Inferior parietal cortex (tissue), 1 donor: ENCODE measurements at regions not wholly inside any gene's neighbourhood (a gene's known extent, or its start where the extent isn't known, plus 50 kb on each side); places are given as distances from the start of the nearest gene placed in this dataset.
A peak's percentile ranks its signal among the peaks of the same experiment; 100 is the strongest.
"Not testable (repeated sequence)": the region's sequence is repeated elsewhere in the genome, so short reads cannot be mapped to it uniquely, and the experiment has no call there.

ENCODE experiments used
- DNase-seq: peaks from one replicate; pipeline ENCODE4 v3.0.0-alpha.2; 2016; ENCODE audit errors: extremely low spot score

DNA sequence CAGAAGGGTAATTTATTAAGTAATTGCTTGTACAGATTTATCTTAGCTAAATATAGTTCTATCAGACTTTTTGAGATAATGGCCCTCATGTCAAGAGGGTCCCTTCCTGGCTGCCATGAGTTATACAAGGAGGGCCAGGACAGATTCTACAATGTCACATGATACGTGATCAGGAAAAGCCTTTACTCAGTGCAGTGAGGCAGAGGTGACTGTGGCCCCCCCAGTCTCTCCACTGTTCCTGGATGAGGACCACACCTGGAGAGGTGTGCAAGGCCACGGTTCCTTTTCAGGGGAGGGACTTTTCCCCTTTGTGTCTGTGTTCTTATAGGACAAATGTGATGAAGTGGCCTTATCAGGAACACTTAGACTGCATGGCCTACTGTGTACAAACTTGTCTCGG, 54.3 kb upstream of the LRCH1 start:
- DNase-seq = no peak

DNA sequence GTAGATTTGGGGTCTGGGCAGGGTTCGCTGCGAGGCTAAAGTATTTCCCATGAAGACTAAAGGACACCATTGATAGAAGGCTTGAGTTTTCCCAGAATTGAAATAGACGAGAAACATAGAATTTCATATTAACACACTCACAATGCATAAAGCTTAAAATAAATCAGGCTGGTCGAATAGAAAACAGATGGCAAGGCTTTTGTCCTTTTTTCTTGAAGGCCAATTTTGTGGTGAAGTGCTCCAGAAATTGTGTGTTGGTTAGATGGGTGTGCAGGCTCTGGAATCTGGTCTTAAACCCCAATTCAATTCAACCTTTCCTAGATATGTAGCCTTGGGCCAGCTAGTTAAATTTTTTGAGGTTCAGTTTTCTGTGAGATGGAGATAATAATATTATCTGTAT, 56.9 kb upstream of the LRCH1 start:
- no peak for DNase-seq

DNA sequence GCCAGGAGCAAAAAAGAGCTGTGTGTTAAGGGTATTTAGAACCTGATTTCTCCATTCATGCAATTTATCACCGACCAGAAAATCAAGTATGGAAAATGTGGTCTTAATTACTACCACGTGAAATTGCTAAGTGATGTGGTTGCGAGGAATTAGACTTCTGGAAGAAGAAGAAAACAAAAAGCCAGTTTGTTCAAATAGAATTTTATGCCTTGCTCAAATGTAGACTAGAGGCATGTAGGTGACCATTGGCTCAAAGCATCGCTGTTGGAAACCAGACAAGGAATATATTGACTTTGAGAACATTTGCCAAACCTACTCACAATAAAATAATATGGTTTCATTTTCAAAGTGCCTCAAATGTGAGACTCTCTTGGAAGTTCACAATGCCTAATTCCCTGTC, 57.3 kb upstream of the LRCH1 start:
- no peak for DNase-seq

DNA sequence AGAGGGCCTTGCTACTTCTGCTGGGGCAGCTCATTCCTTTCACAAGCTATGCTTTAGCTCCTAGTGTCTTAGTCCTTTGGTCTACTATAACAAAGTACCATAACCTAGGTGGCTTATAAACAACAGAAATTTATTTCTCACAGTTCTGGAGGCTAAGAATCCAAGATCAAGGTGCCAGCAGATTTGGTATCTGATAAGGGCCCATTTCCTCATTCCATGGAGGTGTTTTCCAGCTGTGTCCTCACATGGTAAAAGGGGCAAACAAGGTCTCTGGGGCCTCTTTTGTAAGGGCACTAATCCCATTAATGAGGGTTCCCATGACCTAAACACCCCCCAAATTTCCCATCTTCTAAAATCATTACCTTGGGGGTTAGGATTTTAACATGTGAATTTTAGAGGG, 57.9 kb upstream of the LRCH1 start:
- DNase-seq = no peak

DNA sequence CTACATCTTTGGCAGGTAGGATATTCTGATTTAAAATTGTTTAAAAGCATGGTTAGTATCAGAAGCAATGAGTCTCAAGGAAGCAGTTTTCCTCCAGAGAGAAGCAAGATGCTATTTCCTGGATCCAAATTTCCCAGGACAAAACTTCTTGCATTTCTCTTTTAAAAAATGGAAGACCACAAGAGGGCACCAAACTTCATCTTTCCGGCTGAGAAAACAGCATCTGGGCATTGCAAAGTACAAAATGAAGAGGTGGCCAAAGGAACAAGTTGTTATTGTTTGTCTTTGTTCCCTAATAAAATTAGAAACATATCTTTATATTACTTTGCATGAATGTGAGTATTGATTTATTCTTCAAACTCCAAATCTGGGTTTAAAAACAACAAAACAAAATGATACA, 60.0 kb upstream of the LRCH1 start:
- DNase-seq = peak; percentile 80

DNA sequence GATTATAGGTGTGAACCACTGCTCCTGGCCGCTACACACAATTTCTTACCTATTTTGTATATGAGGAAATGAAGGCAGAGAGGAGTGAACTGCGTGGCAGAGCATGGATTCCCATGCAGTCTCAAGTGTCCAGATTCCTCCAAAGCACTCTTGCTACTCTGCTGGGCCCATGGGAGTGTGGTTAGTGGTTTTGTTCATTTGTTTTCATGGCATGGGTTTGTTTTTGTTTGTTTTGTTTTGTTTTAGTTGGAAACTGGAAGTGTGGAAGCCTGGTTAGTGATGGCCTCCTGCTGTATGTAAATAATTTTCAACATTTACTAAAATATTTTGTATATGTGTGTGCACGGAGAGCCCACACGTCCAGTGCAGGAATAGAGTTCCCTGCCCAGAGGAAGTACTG, 61.3 kb upstream of the LRCH1 start:
- no peak for DNase-seq

DNA sequence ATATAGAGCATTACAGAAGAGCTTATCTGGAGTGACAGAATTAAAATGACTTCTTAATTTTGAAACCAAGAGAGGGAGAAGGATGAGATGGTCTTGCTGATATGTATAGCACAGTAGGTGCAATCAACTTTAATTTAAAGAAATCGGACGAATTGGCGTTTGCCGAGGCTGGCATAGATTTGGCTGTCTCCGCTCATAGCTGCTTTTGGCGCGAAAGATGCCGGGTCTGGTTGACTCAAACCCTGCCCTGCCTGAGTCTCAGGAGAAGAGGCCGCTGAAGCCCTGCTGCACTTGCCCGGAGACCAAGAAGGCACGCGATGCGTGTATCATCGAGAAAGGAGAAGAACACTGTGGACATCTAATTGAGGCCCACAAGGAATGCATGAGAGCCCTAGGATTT, 62.3 kb upstream of the LRCH1 start:
- not testable (repeated sequence) for DNase-seq

DNA sequence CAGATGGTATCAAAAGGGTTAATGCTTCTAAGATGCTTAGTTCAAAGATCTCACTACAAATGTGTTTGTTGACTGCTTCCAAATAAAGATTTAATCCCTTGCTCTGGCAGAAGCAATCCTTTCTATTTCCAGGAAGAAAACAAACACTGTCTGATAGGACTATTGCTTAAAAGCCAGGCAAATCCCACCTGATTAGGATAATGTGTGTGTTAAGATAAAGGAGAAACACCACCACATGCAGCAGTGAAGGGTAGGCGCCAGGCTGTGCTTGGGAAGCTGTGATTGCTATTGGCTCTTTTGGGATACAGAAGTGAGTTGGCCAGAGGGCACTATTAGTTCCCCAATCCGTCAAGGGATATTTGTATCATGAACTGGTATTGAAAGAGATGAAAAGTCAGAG, 62.8 kb upstream of the LRCH1 start:
- DNase-seq = no peak

DNA sequence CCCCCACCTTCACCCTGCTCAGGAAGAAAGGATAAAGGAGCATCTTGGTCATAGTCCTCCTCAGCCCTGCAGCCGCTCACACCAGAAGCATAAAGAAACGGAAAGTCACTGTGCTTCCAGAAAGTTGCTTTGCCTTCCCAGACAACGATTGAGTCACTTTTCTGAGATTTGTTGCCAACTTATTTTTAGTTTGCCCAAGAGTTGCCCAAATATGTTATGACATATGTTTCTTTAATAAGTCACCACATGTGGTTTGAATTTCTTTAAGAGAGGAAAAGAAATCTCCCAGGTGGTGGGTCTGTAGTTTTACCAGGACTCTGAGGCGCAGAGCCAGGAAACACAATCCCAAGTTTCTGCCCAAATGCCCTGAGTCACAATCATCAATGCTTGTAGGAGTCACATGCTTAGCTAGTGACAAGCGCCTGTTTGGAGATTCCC, 63.4 kb upstream of the LRCH1 start:
- DNase-seq = peak; percentile 24

DNA sequence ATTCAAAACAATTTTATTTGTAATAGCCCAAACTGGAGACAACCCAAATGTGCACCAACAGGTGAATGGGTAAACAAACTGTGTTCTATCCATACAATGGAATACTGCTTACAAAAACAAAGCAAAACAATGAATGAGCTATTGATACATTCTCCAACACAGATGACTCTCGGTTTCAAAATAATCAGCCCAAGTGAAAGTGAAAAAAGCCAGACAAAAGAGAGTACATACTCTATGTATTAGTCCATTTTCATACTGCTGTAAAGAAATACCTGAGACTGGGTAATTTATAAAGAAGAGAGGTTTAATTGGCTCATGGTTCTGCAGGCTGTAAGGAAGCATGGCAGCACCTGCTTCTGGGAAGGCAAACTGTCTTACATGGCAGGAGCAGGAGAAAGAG, 65.2 kb upstream of the LRCH1 start:
- DNase-seq = no peak

DNA sequence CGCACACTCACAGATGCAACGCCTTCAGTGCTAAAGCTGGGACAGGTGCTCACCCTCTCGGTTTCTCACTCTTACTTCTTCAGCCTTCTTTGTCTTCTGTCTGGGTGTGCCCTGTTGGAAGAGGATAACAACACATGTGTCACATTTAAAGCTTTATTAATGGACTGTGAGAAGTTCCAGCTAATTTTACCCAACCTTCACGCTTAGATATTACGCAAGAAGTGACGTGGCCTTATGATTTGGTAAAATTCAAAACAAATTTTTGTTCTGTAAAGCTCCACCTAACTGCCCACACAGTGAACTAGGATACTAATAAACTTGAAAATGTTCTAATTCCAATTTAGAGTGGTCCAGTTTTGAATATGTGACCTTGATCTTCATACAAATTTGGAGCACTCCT, 66.7 kb upstream of the LRCH1 start:
- DNase-seq = no peak

DNA sequence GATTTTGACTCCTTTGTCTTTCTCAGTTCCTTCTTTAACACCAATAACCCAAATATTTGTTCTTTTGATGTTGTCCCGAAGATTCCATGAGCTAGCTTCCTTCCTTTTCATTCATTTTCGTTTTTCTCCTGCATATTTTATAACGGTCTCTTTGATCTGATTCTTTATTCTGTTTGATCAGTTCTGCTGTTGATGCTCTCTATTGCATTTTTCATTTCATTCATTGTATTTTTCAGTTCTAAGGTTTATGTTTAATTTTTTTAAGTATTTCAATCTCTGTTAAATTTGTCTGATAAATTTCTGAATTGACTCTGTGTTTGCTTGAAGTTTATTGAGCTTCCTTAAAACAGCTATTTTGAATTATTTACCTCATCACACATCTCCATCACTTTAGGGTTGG, 68.4 kb upstream of the LRCH1 start:
- no peak for DNase-seq

DNA sequence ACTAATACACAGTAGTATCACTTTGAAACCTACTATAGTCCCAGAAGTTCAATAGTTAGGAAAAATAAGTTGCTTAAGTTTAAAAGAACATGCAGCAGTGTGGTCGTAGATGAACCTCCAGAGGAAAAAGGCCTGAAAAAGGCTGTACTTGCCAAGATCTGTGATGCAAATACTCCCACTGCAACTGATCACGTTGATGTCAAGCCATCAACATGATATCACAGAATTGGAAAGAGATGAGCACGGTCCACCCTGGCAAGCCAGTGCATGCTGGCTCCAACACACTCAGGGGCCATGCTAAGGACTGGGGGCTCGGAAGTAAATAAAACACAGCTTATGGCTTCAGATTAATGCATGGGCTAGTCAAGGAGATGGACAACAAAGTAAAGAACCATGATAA, 71.8 kb upstream of the LRCH1 start:
- no peak for DNase-seq

DNA sequence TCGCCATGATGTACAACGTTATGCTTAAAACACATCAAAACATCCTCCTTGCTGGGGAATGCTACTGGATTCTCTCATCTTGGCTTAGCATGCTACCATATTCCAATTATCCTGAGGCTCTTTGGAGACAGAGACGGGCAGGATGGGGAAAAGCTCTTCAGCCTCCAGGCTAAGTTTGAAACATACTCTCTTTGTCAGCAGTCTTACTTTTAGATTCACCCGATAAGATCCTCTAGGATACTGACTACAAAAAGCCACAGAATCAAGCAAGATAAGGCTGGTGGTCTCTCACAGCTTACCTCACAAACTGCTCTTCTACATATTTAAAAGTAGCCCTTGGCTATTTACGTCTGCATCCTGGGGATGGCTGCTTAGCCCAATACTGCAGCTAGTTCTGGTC, 72.8 kb upstream of the LRCH1 start:
- no peak for DNase-seq

DNA sequence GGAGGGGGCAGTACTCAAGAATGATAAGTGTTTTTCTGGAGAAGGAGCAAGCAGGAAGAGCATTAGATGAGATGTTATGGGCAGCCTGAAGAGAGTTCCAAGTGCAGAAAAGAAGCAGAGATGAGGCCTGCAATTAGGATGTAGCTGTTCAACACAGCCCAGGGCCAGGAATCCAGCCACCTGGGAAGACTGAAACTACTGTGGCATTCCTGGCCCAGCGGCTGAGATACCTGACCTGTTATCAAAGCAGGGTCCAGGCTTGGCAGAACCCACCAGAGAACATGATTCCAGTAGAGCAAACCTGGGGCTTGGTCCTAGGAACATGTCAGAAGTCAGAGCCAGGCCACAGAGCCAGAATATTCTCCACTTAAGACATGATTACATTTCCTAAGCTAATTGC, 73.3 kb upstream of the LRCH1 start:
- DNase-seq = no peak

DNA sequence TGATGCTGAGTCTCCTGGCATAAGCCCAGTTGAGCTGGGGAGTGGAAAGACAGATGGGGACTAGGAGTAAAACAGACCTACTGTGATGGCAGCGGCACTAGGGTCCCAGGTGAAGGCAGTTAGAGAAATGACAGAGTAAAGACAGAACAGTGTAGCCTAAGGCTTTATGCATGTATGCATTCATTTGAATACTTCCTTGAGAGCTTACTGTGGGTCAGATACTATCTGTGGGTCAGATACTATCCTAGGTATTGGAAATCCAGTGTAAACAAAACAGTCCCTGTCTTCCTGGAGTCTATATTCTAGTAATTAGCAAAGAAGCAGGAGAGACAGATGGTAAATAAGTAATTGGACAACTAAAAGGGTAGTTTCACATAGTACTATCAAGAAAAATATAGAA, 73.7 kb upstream of the LRCH1 start:
- DNase-seq = no peak

DNA sequence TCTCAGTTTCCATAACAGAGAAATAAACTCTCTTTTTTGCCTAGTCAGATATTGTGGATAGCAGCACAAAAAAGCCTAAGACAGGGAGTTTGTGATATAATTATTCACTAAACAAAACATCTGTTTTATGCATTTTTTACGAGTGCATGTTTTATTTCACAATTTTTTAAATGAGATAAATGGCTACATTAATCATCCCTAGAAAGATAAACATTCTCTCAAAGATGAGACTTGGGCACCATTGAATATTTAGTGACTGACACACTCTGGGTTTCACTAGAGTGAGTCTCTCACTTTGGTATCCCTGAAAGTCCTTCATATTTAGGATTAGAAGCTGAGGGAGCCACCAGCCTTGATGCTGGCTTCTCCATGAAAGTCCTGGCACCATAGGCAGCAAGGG, 74.3 kb upstream of the LRCH1 start:
- DNase-seq = no peak

DNA sequence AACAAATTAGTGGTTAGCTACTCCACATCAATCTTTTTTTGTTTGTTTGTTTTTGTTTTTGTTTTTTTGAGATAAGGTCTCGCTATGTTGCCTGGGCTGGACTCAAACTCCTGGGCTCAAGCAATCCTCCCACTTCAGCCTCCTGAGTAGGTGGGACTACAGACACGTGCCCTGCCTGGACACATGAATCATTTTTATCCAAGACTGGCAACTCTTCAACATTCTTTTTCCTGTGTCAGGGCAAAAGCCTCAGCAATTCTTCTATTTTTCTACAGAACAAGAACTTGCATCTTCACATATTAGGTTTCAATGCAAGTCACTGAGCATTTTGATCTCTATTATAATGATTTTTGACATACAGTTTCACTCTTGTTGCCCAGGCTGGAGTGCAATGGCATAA, 76.8 kb upstream of the LRCH1 start:
- DNase-seq = no peak

DNA sequence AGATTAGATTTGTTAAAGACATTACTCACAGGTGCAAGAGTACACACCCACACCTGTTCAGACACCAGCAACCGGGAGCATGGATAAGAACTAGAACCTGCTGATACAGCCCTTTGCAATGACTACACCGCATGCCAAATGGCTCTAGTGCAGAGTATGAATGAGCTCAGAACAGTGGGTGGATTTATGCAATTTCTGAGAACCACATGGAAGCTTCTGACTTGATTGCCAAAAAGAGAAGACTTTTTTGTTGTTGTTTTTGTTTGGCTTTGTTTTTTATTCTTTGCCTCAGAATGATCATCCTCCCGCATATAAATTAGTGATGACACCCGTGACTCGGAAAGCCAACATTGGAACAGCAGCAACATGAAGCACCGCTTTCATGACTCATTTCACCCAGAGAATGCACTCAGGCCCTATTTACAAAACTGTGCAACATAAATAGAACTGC, 77.4 kb upstream of the LRCH1 start:
- no peak for DNase-seq

DNA sequence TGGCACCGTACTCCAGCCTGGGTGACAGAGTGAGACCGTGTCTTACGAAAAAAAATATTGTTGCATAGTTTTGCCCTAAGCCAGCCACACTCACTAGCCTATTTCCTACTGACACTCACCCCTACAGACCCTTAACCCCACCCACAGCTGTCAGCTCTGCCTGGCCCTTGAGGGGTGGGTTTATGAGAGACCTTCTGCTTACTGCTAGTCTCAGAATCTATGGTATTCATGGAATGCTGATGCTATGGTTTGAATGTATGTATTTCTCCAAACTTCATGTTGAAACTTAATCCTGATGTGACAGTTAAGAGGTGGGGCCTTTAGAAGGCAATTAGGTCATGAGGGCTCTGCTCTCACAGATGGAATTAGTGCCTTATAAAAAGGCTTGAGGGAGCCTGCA, 79.2 kb upstream of the LRCH1 start:
- DNase-seq = no peak

DNA sequence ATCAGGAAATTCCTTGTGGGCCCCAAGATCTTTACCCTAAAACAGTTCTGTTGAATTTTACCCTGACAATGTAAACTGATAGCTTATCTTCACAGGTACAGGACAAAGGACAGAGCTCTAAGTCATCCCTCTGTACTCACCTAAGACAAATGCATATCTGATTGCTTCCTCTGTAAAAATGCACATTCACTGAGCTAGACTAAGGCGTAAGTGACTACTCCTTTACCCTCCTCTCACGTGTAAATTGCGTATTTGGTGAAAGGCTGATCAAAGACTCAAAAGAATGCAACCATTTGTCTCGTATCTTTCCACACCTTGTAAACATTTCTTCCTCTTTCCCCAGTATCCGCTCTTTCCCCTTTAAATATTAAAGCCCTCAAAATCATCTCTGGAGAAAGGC, 80.6 kb upstream of the LRCH1 start:
- DNase-seq = no peak

DNA sequence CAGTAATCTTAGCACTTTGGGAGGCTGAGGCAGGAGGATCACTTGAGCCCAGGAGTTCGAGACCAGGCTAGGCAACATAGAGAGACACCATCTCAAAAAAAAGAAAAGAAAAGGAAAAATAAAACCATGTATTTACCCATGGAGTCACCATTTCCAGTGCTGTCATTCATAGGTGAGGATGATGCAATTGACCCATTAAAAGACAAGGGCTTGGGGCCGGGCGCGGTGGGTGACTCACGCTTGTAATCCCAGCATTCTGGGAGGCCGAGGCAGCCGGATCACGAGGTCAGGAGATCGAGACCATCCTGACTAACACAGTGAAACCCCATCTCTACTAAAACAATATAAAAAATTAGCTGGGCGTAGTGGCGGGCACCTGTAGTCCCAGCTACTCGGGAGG, 82.6 kb upstream of the RUBCNL start:
- DNase-seq = not testable (repeated sequence)

DNA sequence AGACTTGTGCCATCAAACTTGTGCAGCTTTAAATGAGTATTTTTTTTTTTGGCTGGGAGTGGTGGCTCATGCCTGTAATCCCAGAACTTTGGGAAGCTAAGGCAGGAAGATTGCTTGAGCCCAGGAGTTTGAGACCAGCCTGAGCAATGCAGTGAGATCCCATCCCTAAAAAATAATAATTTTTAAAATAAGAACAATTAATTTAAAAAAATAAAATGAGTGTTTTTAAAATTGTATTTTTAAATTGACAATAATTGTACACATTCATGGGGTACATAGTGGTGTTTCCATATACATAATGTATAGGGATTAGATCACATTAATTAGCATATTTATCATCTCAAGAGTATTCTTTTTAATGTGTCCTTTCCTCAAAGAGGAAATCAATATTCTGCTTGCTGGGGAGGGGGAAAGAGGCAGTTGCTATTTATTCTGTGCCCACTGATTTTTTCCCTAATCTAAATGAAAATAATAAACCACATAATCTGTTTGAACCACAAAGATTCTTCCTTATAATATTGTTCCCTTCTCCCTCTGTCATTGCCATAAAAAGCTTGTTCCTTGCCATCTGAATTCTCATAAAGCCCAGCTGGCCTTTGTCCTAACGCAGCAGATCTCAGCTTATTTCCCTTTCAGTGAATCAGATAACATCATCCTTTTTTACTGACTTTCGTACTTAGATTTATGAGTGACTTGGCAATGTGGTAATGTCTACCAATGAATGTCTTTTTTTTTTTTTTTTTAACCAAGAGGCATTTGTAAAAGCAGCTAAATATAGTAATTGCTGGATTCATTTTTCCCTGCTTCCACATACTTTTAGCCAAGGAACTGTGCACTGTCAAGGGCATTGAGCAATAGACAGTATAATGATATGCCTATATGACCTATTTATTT, 81.8 kb upstream of the RUBCNL start:
- no peak for DNase-seq

DNA sequence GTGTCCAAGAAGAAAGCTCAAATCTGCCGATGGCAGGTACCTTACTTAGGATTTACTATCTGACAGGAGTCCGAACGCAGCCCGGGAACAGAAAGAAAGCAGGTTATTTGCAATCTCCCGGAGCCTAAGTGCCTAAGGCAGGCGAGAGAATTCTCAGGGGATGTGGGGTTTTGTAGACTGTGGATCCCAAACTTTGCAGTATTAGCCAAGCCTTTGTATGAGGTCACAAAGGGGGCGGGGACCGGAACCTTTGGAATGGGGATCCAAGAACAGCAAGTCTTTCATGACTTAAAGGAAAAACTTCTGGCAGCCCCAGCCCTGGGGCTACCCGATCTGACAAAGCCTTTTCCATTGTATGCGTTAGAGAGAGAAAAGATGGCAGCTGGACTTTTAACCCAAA, 80.6 kb upstream of the RUBCNL start:
- DNase-seq = not testable (repeated sequence)
